Glutamatergic neuron (in vitro differentiated cells): ENCODE measurements at regions not wholly inside any gene's neighbourhood (a gene's known extent, or its start where the extent isn't known, plus 50 kb on each side); places are given as distances from the start of the nearest gene placed in this dataset.

Experiments used
- DNase-seq: peaks from one replicate; pipeline ENCODE4 v3.0.0; 2022
- H3K27ac Mint-ChIP-seq: one replicate; pipeline ENCODE4 v1.8.0; 2020; ENCODE audit warnings: mild to moderate bottlenecking, mixed read lengths, inconsistent platforms; ENCODE audit not compliant: unreplicated experiment
- H3K27me3 Mint-ChIP-seq: one replicate; pipeline ENCODE4 v1.8.0; 2020; ENCODE audit warnings: mild to moderate bottlenecking, moderate library complexity, mixed read lengths, inconsistent platforms; ENCODE audit not compliant: unreplicated experiment
- H3K36me3 Mint-ChIP-seq: one replicate; pipeline ENCODE4 v1.8.0; 2020; ENCODE audit warnings: mild to moderate bottlenecking, mixed read lengths, inconsistent platforms; ENCODE audit not compliant: unreplicated experiment
- H3K4me1 Mint-ChIP-seq: one replicate; pipeline ENCODE4 v1.8.0; 2020; ENCODE audit warnings: mild to moderate bottlenecking, low read depth, mixed read lengths, inconsistent platforms; ENCODE audit not compliant: unreplicated experiment
- H3K4me3 Mint-ChIP-seq: one replicate; pipeline ENCODE4 v1.8.0; 2020; ENCODE audit warnings: mild to moderate bottlenecking, mixed read lengths, inconsistent platforms; ENCODE audit not compliant: unreplicated experiment
- H3K9me3 Mint-ChIP-seq: one replicate; pipeline ENCODE4 v1.8.0; 2020; ENCODE audit warnings: mild to moderate bottlenecking, moderate library complexity, mixed read lengths, inconsistent platforms; ENCODE audit not compliant: unreplicated experiment
- CTCF ChIP-seq: fragments of 200-600 bp; sonication (generic); IDR thresholded peaks from one replicate; pipeline ENCODE4 v1.5.0; 2021; ENCODE audit not compliant: partially characterized antibody, unreplicated experiment

GRCh38 chr9:103430469-103430868 lies 435.3 kb downstream of the CYLC2 start:
- Mint-ChIP-seq H3K4me3 (no peak overlapping the region), H3K4me1 (no peaks in the 10 kb centered on the region), H3K9me3 (no peaks in the 10 kb centered on the region), H3K36me3 (no peaks in the 10 kb centered on the region), H3K27ac (no peak overlapping the region), H3K27me3 (no peaks in the 10 kb centered on the region)
- no peak for TF ChIP-seq CTCF
- DNase-seq = no peak

GRCh38 chr9:103431809-103432208 lies 436.7 kb downstream of the CYLC2 start:
- Mint-ChIP-seq H3K27me3 (no peaks in the 10 kb centered on the region), H3K36me3 (no peaks in the 10 kb centered on the region), H3K4me3 (no peak overlapping the region), H3K4me1 (no peaks in the 10 kb centered on the region), H3K9me3 (no peaks in the 10 kb centered on the region), H3K27ac (no peak overlapping the region)
- DNase-seq = no peak
- TF ChIP-seq CTCF = no peak

DNA sequence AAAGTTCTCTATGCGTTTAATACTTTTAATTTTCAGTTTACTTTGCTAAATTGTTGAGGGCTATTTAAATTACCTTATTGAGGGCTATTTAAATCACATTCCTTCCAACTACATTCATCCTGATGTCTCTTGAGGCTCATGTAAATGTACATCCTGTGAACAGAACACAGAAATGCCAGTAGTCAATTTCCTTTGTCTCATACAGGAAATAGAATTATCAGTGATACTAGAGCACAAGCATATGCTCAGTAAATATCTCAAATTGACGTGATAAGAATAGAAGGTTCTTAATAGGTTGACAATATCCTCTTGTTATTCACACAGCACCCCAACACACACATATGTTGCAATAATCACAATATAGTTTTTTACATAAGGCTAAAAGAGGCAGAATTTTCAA lies 449.0 kb downstream of the CYLC2 start:
- DNase-seq = no peak
- Mint-ChIP-seq H3K27me3 (no peaks in the 10 kb centered on the region), H3K27ac (no peak overlapping the region), H3K9me3 (peaks cover 2% of the 10 kb centered on the region), H3K4me3 (no peak overlapping the region), H3K36me3 (no peaks in the 10 kb centered on the region), H3K4me1 (no peaks in the 10 kb centered on the region)
- TF ChIP-seq CTCF = no peak

DNA sequence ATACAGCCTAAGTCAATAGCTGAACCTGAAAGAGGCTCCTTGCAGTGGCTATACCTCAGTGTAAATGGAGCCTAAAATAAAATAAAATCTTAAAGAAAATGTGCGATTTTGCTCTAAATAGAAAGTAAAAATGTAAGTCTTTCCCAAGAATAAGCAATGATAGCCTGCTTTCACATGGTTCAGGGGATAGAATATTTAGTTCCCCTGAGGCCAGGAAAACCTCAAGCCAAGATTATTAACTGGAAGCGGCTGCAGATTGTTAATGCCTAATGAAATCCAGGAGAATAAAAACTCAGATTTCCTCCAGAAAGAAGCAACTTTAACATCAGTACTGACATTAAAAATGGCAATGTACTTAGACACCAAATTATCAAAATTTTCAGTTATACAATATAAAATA lies 463.7 kb downstream of the CYLC2 start:
- Mint-ChIP-seq H3K4me3 (no peak overlapping the region), H3K9me3 (peaks cover 1% of the 10 kb centered on the region), H3K27ac (no peak overlapping the region), H3K4me1 (no peaks in the 10 kb centered on the region), H3K36me3 (no peaks in the 10 kb centered on the region), H3K27me3 (no peaks in the 10 kb centered on the region)
- no peak for TF ChIP-seq CTCF
- DNase-seq = no peak

DNA sequence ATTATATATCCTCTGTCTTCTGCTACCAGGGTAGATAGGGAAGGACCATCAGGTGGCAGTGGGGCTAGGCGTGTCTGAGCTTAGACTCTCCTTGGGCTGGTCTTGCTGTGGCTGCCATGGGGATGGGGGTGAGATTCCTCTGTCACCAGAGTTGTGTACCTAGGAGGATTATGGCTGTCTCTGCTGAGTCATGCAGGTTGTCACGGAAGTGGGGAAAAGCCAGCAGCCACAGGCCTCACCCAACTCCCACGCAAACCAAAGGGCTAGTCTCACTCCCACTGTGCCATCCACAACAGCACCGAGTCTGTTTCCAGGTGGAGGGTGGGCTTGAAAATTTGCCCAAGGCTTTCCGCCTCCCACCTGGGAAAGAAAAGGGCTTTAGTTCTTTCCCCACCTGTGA lies 476.1 kb downstream of the CYLC2 start:
- Mint-ChIP-seq H3K27ac (no peak overlapping the region), H3K4me1 (no peaks in the 10 kb centered on the region), H3K4me3 (no peak overlapping the region), H3K27me3 (no peaks in the 10 kb centered on the region), H3K9me3 (no peaks in the 10 kb centered on the region), H3K36me3 (no peaks in the 10 kb centered on the region)
- no peak for TF ChIP-seq CTCF
- no peak for DNase-seq
